ENCODE measurements at regions not wholly inside any gene's neighbourhood (a gene's known extent, or its start where the extent isn't known, plus 50 kb on each side); places are given as distances from the start of the nearest gene placed in this dataset.

- POLR2A ChIA-PET = interaction anchor here (2.0 kb wide), 1 partner anchor 440 kb away, joined by 5 read pairs; no protein-coding TSS in a partner anchor
- CTCF ChIA-PET = no interaction called here
- no peak for DNase-seq (ENCODE audit: extremely low spot score)
- no peak for TF ChIP-seq FOXM1 (IDR thresholded peaks at IDR 0.05; ENCODE audit: borderline replicate concordance)
- no peak for TF ChIP-seq FOXA1 (IDR thresholded peaks at IDR 0.05)
- TF ChIP-seq PKNOX1 (IDR thresholded peaks at IDR 0.05) = no peak
- no peak for TF ChIP-seq CTBP1 (IDR thresholded peaks at IDR 0.05; ENCODE audit: borderline replicate concordance)
- TF ChIP-seq SP1 (IDR thresholded peaks at IDR 0.05) = no peak
- TF ChIP-seq LEF1 (IDR thresholded peaks at IDR 0.05; ENCODE audit: borderline replicate concordance) = no peak
- no peak for TF ChIP-seq FOXK2 (IDR thresholded peaks at IDR 0.05)
- no peak for TF ChIP-seq ZNF384 (IDR thresholded peaks at IDR 0.05)
- TF ChIP-seq SUZ12 (IDR thresholded peaks at IDR 0.05) = no peak
- TF ChIP-seq HDGF (IDR thresholded peaks at IDR 0.05; ENCODE audit: borderline replicate concordance) = no peak
- TF ChIP-seq ARNT (IDR thresholded peaks at IDR 0.05) = no peak
- TF ChIP-seq NFRKB (IDR thresholded peaks at IDR 0.05) = no peak
- TF ChIP-seq L3MBTL2 (conservative IDR thresholded peaks at IDR 0.05) = no peak
- no peak for TF ChIP-seq TARDBP (IDR thresholded peaks at IDR 0.05)
- TF ChIP-seq BHLHE40 (IDR thresholded peaks at IDR 0.05; ENCODE audit: borderline replicate concordance) = no peak
- TF ChIP-seq ELF4 (IDR thresholded peaks at IDR 0.05) = no peak
These were observed 125.7 kb upstream of the SSTR4 start for GRCh38 chr20:22909436-22909835.

- no peak for DNase-seq (ENCODE audit: extremely low spot score)
- ChIA-PET CTCF (no interaction called here), POLR2A (interaction anchor here (2.0 kb wide), 1 partner anchor 439 kb away, joined by 5 read pairs; no protein-coding TSS in a partner anchor)
- no peak for TF ChIP-seq FOXM1 (IDR thresholded peaks at IDR 0.05; ENCODE audit: borderline replicate concordance)
- no peak for TF ChIP-seq PKNOX1 (IDR thresholded peaks at IDR 0.05)
- TF ChIP-seq L3MBTL2 (conservative IDR thresholded peaks at IDR 0.05) = no peak
- TF ChIP-seq BHLHE40 (IDR thresholded peaks at IDR 0.05; ENCODE audit: borderline replicate concordance) = no peak
- TF ChIP-seq SUZ12 (IDR thresholded peaks at IDR 0.05) = no peak
- no peak for TF ChIP-seq SP1 (IDR thresholded peaks at IDR 0.05)
- TF ChIP-seq ZNF384 (IDR thresholded peaks at IDR 0.05) = no peak
- TF ChIP-seq FOXA1 (IDR thresholded peaks at IDR 0.05) = no peak
- TF ChIP-seq CTBP1 (IDR thresholded peaks at IDR 0.05; ENCODE audit: borderline replicate concordance) = no peak
- TF ChIP-seq ARNT (IDR thresholded peaks at IDR 0.05) = no peak
- no peak for TF ChIP-seq LEF1 (IDR thresholded peaks at IDR 0.05; ENCODE audit: borderline replicate concordance)
- no peak for TF ChIP-seq FOXK2 (IDR thresholded peaks at IDR 0.05)
- no peak for TF ChIP-seq TARDBP (IDR thresholded peaks at IDR 0.05)
- no peak for TF ChIP-seq ELF4 (IDR thresholded peaks at IDR 0.05)
- TF ChIP-seq HDGF (IDR thresholded peaks at IDR 0.05; ENCODE audit: borderline replicate concordance) = no peak
- no peak for TF ChIP-seq NFRKB (IDR thresholded peaks at IDR 0.05)
These were observed 124.7 kb upstream of the SSTR4 start for GRCh38 chr20:22910287-22910852.

DNA sequence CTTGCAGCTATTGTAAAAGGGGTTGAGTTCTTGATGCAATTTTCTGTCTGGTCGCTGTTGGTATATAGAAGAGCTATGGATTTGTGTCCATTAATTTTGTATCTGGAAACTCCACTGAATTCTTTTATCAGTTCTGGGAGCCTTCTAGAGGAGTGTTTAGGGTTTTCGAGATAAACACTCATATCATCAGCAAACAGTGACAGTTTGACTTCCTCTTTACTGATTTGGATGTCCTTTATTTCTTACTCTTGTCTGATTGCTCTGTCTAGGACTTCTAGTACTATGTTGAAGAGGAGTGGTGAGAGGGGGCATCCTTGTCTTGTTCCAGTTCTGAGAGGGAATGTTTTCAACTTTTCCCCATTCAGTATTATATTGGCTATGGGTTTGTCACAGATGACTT, 120.8 kb upstream of the SSTR4 start:
- ChIA-PET POLR2A (no interaction called here), CTCF (no interaction called here)
- no peak for DNase-seq (ENCODE audit: extremely low spot score)
- TF ChIP-seq ZNF384 (IDR thresholded peaks at IDR 0.05) (no peak), HDGF (IDR thresholded peaks at IDR 0.05; ENCODE audit: borderline replicate concordance) (no peak), ELF4 (IDR thresholded peaks at IDR 0.05) (no peak), FOXM1 (IDR thresholded peaks at IDR 0.05; ENCODE audit: borderline replicate concordance) (no peak), LEF1 (IDR thresholded peaks at IDR 0.05; ENCODE audit: borderline replicate concordance) (no peak), L3MBTL2 (conservative IDR thresholded peaks at IDR 0.05) (no peak), FOXA1 (IDR thresholded peaks at IDR 0.05) (no peak), ARNT (IDR thresholded peaks at IDR 0.05) (no peak), SP1 (IDR thresholded peaks at IDR 0.05) (no peak), BHLHE40 (IDR thresholded peaks at IDR 0.05; ENCODE audit: borderline replicate concordance) (no peak), TARDBP (IDR thresholded peaks at IDR 0.05) (no peak), NFRKB (IDR thresholded peaks at IDR 0.05) (no peak)

- TF ChIP-seq ZNF384 (IDR thresholded peaks at IDR 0.05) (no peak), CTBP1 (IDR thresholded peaks at IDR 0.05; ENCODE audit: borderline replicate concordance) (no peak), SP1 (IDR thresholded peaks at IDR 0.05) (no peak), NFRKB (IDR thresholded peaks at IDR 0.05) (no peak), LEF1 (IDR thresholded peaks at IDR 0.05; ENCODE audit: borderline replicate concordance) (no peak), FOXK2 (IDR thresholded peaks at IDR 0.05) (no peak), SUZ12 (IDR thresholded peaks at IDR 0.05) (no peak), FOXA1 (IDR thresholded peaks at IDR 0.05) (no peak), ELF4 (IDR thresholded peaks at IDR 0.05) (no peak), HDGF (IDR thresholded peaks at IDR 0.05; ENCODE audit: borderline replicate concordance) (no peak), FOXM1 (IDR thresholded peaks at IDR 0.05; ENCODE audit: borderline replicate concordance) (no peak), TARDBP (IDR thresholded peaks at IDR 0.05) (no peak), ARNT (IDR thresholded peaks at IDR 0.05) (no peak), L3MBTL2 (conservative IDR thresholded peaks at IDR 0.05) (no peak), PKNOX1 (IDR thresholded peaks at IDR 0.05) (no peak), BHLHE40 (IDR thresholded peaks at IDR 0.05; ENCODE audit: borderline replicate concordance) (no peak)
- ChIA-PET CTCF (no interaction called here), POLR2A (no interaction called here)
- no peak for DNase-seq (ENCODE audit: extremely low spot score)
These were observed 119.6 kb upstream of the SSTR4 start for GRCh38 chr20:22915512-22915911.

GRCh38 chr20:22916021-22916842, 118.9 kb upstream of the SSTR4 start:
- DNase-seq (ENCODE audit: extremely low spot score) = no peak
- ChIA-PET CTCF (no interaction called here), POLR2A (no interaction called here)
- TF ChIP-seq ZNF384 (IDR thresholded peaks at IDR 0.05) (no peak), CTBP1 (IDR thresholded peaks at IDR 0.05; ENCODE audit: borderline replicate concordance) (no peak), NFRKB (IDR thresholded peaks at IDR 0.05) (no peak), TARDBP (IDR thresholded peaks at IDR 0.05) (no peak), FOXK2 (IDR thresholded peaks at IDR 0.05) (no peak), FOXA1 (IDR thresholded peaks at IDR 0.05) (no peak), LEF1 (IDR thresholded peaks at IDR 0.05; ENCODE audit: borderline replicate concordance) (no peak), L3MBTL2 (conservative IDR thresholded peaks at IDR 0.05) (no peak), HDGF (IDR thresholded peaks at IDR 0.05; ENCODE audit: borderline replicate concordance) (no peak), BHLHE40 (IDR thresholded peaks at IDR 0.05; ENCODE audit: borderline replicate concordance) (no peak), ELF4 (IDR thresholded peaks at IDR 0.05) (no peak)

All from HEK293T (cell line).